22Rv1 (cell line): ENCODE measurements at regions not wholly inside any gene's neighbourhood (a gene's known extent, or its start where the extent isn't known, plus 50 kb on each side); places are given as distances from the start of the nearest gene placed in this dataset.

ENCODE experiments used
- ZFX ChIP-seq: fragments of 450-650 bp; IDR thresholded peaks from 2 replicates; pipeline ENCODE4 v1.6.1; 2017; ENCODE audit warnings: antibody characterized with exemption, borderline replicate concordance
- TF ChIP-seq, protein P1 (sequence below): fragments of 450-650 bp; IDR thresholded peaks from 2 replicates; pipeline ENCODE4 v1.5.1; 2017; ENCODE audit warnings: mild to moderate bottlenecking

- TF ChIP-seq, protein P1, sequence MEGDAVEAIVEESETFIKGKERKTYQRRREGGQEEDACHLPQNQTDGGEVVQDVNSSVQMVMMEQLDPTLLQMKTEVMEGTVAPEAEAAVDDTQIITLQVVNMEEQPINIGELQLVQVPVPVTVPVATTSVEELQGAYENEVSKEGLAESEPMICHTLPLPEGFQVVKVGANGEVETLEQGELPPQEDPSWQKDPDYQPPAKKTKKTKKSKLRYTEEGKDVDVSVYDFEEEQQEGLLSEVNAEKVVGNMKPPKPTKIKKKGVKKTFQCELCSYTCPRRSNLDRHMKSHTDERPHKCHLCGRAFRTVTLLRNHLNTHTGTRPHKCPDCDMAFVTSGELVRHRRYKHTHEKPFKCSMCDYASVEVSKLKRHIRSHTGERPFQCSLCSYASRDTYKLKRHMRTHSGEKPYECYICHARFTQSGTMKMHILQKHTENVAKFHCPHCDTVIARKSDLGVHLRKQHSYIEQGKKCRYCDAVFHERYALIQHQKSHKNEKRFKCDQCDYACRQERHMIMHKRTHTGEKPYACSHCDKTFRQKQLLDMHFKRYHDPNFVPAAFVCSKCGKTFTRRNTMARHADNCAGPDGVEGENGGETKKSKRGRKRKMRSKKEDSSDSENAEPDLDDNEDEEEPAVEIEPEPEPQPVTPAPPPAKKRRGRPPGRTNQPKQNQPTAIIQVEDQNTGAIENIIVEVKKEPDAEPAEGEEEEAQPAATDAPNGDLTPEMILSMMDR = no peak
- no peak for TF ChIP-seq ZFX
Observed at GRCh38 chr10:128744092-128744491, 617.9 kb upstream of the MKI67 start.
